ENCODE measurements at regions not wholly inside any gene's neighbourhood (a gene's known extent, or its start where the extent isn't known, plus 50 kb on each side); places are given as distances from the start of the nearest gene placed in this dataset.

DNA sequence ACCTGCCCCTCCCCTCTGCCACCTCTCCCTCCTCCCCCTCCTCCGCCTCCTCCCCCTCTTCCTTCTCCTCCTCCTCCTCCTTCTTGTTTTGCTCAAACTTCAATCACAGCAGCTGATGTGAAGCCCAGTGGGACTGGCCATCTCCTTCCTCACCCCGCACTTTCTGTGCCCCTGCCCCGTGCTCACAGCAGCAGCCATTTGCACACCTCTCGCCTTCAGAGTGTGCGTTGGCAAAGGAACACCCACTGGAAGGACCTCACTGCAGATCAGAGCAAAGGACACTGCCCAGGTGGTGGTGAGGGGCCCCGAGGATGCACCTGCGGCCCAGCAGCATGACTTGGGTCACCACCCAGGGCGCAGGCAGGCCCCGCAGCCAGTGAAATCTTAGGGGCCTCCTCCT, 98.8 kb downstream of the SOX1 start:
- no peak overlapping the region for H3K9ac ChIP-seq (ENCODE audit: insufficient read depth, low read length, poor library complexity, severe bottlenecking)
- 70% methylated on average over 9 of the region's 9 CpGs for whole genome bisulfite sequencing (ENCODE audit: insufficient coverage)
- no peaks in the 10 kb centered on the region for H4K20me1 ChIP-seq (ENCODE audit: insufficient read depth, low read length)
- H3K79me2 ChIP-seq (ENCODE audit: insufficient read depth, low read length) = no peaks in the 10 kb centered on the region
- H3K27ac ChIP-seq (ENCODE audit: low read depth in 1 of 2, low read length in 2 of 2) = no peak overlapping the region
- DNase-seq = no peak
- H3K27me3 Mint-ChIP-seq (ENCODE audit: low read depth in 3 of 3) = peaks cover 14 to 19% (median 16%) of the 10 kb centered on the region in 3 donors
- H3K9me3 Mint-ChIP-seq = peaks cover 0 to 5% (median 2%) of the 10 kb centered on the region in 7 donors
- H3K4me1 Mint-ChIP-seq = no peaks in the 10 kb centered on the region
- no peaks in the 10 kb centered on the region for H3K36me3 Mint-ChIP-seq
- H3K4me3 Mint-ChIP-seq = no peak overlapping the region
- intact Hi-C loops (cut with micrococcal nuclease) = no loop called here
- no peaks in the 10 kb centered on the region for H3K36me3 ChIP-seq (replicated peaks in 1 of 2; ENCODE audit: control insufficient read depth in 1 of 2, insufficient read depth in 2 of 2, low read length in 2 of 2)
- no peak overlapping the region for H3K27ac Mint-ChIP-seq
- no peak overlapping the region for H3K4me3 ChIP-seq (replicated peaks in 1 of 3; ENCODE audit: low read depth in 2 of 3, low read length in 3 of 3)
- H2AFZ ChIP-seq (ENCODE audit: insufficient read depth, low read depth, low read length, poor library complexity, severe bottlenecking) = no peak overlapping the region
- no peaks in the 10 kb centered on the region for H3K4me1 ChIP-seq (ENCODE audit: control insufficient read depth in 1 of 2, insufficient read depth in 2 of 2, low read length in 2 of 2)
- H3K4me2 ChIP-seq (replicated peaks; ENCODE audit: extremely low read depth, low read length, poor library complexity, severe bottlenecking) = no peak overlapping the region
- TF ChIP-seq, protein P1, sequence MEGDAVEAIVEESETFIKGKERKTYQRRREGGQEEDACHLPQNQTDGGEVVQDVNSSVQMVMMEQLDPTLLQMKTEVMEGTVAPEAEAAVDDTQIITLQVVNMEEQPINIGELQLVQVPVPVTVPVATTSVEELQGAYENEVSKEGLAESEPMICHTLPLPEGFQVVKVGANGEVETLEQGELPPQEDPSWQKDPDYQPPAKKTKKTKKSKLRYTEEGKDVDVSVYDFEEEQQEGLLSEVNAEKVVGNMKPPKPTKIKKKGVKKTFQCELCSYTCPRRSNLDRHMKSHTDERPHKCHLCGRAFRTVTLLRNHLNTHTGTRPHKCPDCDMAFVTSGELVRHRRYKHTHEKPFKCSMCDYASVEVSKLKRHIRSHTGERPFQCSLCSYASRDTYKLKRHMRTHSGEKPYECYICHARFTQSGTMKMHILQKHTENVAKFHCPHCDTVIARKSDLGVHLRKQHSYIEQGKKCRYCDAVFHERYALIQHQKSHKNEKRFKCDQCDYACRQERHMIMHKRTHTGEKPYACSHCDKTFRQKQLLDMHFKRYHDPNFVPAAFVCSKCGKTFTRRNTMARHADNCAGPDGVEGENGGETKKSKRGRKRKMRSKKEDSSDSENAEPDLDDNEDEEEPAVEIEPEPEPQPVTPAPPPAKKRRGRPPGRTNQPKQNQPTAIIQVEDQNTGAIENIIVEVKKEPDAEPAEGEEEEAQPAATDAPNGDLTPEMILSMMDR (IDR thresholded peaks at IDR 0.05) = no peak
- H3K27me3 ChIP-seq (ENCODE audit: control insufficient read depth in 2 of 2, insufficient read depth in 2 of 2, low read length in 2 of 2) = peaks cover 0 to 15% of the 10 kb centered on the region in 2 donors
- no peaks in the 10 kb centered on the region for H3K9me3 ChIP-seq (replicated peaks in 1 of 2; ENCODE audit: control insufficient read depth in 1 of 2, insufficient read depth in 1 of 2, low read length in 2 of 2)

DNA sequence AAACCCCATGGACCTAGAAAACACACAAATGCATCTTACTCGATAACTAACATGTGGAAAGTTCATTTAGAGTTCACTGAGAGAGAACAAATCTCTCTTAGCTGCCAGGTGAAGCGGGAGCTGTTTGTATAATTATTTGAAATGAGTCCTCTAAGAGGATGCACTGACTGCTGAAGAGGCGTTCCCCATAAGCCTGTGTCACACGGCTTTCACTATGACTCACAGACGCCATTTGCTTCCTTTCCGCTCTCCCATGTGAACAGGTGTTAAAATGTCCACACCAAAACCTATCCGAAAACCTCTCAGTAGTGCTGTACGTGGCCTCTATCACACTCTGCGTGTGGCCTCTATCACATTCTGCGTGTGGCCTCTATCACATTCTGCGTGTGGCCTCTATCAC, 101.8 kb downstream of the SOX1 start:
- no peak overlapping the region for H3K9ac ChIP-seq (ENCODE audit: insufficient read depth, low read length, poor library complexity, severe bottlenecking)
- DNase-seq = no peak
- peaks cover 4 to 10% (median 4%) of the 10 kb centered on the region in 3 donors for H3K27me3 Mint-ChIP-seq (ENCODE audit: low read depth in 3 of 3)
- H3K27ac ChIP-seq (ENCODE audit: low read depth in 1 of 2, low read length in 2 of 2) = no peak overlapping the region
- no peaks in the 10 kb centered on the region for H3K36me3 ChIP-seq (replicated peaks in 1 of 2; ENCODE audit: control insufficient read depth in 1 of 2, insufficient read depth in 2 of 2, low read length in 2 of 2)
- H3K9me3 ChIP-seq (replicated peaks in 1 of 2; ENCODE audit: control insufficient read depth in 1 of 2, insufficient read depth in 1 of 2, low read length in 2 of 2) = peaks cover 0 to 5% of the 10 kb centered on the region in 2 donors
- no peaks in the 10 kb centered on the region for H3K4me1 Mint-ChIP-seq
- TF ChIP-seq, protein P1 (IDR thresholded peaks at IDR 0.05) = no peak
- H3K4me3 ChIP-seq (replicated peaks in 1 of 3; ENCODE audit: low read depth in 2 of 3, low read length in 3 of 3) = no peak overlapping the region
- H3K4me1 ChIP-seq (ENCODE audit: control insufficient read depth in 1 of 2, insufficient read depth in 2 of 2, low read length in 2 of 2) = no peaks in the 10 kb centered on the region
- 76% methylated on average over 10 of the region's 11 CpGs for WGBS (ENCODE audit: insufficient coverage)
- intact Hi-C loops (cut with micrococcal nuclease) = no loop called here
- no peak overlapping the region for H3K4me2 ChIP-seq (replicated peaks; ENCODE audit: extremely low read depth, low read length, poor library complexity, severe bottlenecking)
- no peak overlapping the region for H3K4me3 Mint-ChIP-seq
- H3K9me3 Mint-ChIP-seq = peaks cover 2 to 17% (median 4%) of the 10 kb centered on the region in 7 donors
- no peaks in the 10 kb centered on the region for H3K36me3 Mint-ChIP-seq
- H3K27ac Mint-ChIP-seq = no peak overlapping the region
- no peaks in the 10 kb centered on the region for H3K27me3 ChIP-seq (ENCODE audit: control insufficient read depth in 2 of 2, insufficient read depth in 2 of 2, low read length in 2 of 2)
- H2AFZ ChIP-seq (ENCODE audit: insufficient read depth, low read depth, low read length, poor library complexity, severe bottlenecking) = no peak overlapping the region
- H4K20me1 ChIP-seq (ENCODE audit: insufficient read depth, low read length) = no peaks in the 10 kb centered on the region
- no peaks in the 10 kb centered on the region for H3K79me2 ChIP-seq (ENCODE audit: insufficient read depth, low read length)
